ENCODE measurements at regions not wholly inside any gene's neighbourhood (a gene's known extent, or its start where the extent isn't known, plus 50 kb on each side); places are given as distances from the start of the nearest gene placed in this dataset.

- Histone ChIP-seq H3K27ac (ENCODE audit: low read depth, low read length, poor library complexity, severe bottlenecking) (no peak overlapping the region), H3K4me3 (ENCODE audit: low read depth, low read length, poor library complexity, severe bottlenecking) (no peak overlapping the region), H3K27me3 (replicated peaks; ENCODE audit: insufficient read depth, low read depth, low read length, poor library complexity) (peaks cover 4% of the 10 kb centered on the region), H3K36me3 (ENCODE audit: insufficient read depth, low read length, poor library complexity, severe bottlenecking) (no peaks in the 10 kb centered on the region), H3K9me3 (ENCODE audit: low read depth, low read length, poor library complexity, severe bottlenecking) (peaks cover 4% of the 10 kb centered on the region), H3K4me1 (ENCODE audit: insufficient read depth, low read length, poor library complexity, severe bottlenecking) (no peaks in the 10 kb centered on the region)
- no peak for DNase-seq (ENCODE audit: low spot score)
- CTCF ChIA-PET: no interaction called here
- TF ChIP-seq, protein P1, sequence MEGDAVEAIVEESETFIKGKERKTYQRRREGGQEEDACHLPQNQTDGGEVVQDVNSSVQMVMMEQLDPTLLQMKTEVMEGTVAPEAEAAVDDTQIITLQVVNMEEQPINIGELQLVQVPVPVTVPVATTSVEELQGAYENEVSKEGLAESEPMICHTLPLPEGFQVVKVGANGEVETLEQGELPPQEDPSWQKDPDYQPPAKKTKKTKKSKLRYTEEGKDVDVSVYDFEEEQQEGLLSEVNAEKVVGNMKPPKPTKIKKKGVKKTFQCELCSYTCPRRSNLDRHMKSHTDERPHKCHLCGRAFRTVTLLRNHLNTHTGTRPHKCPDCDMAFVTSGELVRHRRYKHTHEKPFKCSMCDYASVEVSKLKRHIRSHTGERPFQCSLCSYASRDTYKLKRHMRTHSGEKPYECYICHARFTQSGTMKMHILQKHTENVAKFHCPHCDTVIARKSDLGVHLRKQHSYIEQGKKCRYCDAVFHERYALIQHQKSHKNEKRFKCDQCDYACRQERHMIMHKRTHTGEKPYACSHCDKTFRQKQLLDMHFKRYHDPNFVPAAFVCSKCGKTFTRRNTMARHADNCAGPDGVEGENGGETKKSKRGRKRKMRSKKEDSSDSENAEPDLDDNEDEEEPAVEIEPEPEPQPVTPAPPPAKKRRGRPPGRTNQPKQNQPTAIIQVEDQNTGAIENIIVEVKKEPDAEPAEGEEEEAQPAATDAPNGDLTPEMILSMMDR (conservative IDR thresholded peaks at IDR 0.05; ENCODE audit: low read depth, low read length): no peak
- no peak for TF ChIP-seq EZH2 (IDR thresholded peaks at IDR 0.05; ENCODE audit: borderline replicate concordance, low read depth, low read length, poor library complexity, severe bottlenecking)
- BruUV-seq (replicated peaks): no TSS peak
- POLR2A ChIA-PET (ENCODE audit: low non-redundant PET): no interaction called here
- intact Hi-C loops (cut with micrococcal nuclease; ENCODE audit: unreplicated experiment): no loop called here
These were observed 60.6 kb upstream of the LOXL4 start for GRCh38 chr10:98328640-98329039.

- Histone ChIP-seq H3K4me1 (ENCODE audit: insufficient read depth, low read length, poor library complexity, severe bottlenecking) (no peaks in the 10 kb centered on the region), H3K9me3 (ENCODE audit: low read depth, low read length, poor library complexity, severe bottlenecking) (peaks cover 4% of the 10 kb centered on the region), H3K27ac (ENCODE audit: low read depth, low read length, poor library complexity, severe bottlenecking) (no peak overlapping the region), H3K4me3 (ENCODE audit: low read depth, low read length, poor library complexity, severe bottlenecking) (no peak overlapping the region), H3K36me3 (ENCODE audit: insufficient read depth, low read length, poor library complexity, severe bottlenecking) (no peaks in the 10 kb centered on the region), H3K27me3 (replicated peaks; ENCODE audit: insufficient read depth, low read depth, low read length, poor library complexity) (peaks cover 4% of the 10 kb centered on the region)
- no TSS peak for BruUV-seq (replicated peaks)
- DNase-seq (ENCODE audit: low spot score): no peak
- POLR2A ChIA-PET (ENCODE audit: low non-redundant PET): no interaction called here
- CTCF ChIA-PET: no interaction called here
- intact Hi-C loops (cut with micrococcal nuclease; ENCODE audit: unreplicated experiment): no loop called here
- TF ChIP-seq EZH2 (IDR thresholded peaks at IDR 0.05; ENCODE audit: borderline replicate concordance, low read depth, low read length, poor library complexity, severe bottlenecking): no peak
- TF ChIP-seq, protein P1 (conservative IDR thresholded peaks at IDR 0.05; ENCODE audit: low read depth, low read length): no peak
These were observed 60.2 kb upstream of the LOXL4 start for GRCh38 chr10:98328163-98328562.

DNA sequence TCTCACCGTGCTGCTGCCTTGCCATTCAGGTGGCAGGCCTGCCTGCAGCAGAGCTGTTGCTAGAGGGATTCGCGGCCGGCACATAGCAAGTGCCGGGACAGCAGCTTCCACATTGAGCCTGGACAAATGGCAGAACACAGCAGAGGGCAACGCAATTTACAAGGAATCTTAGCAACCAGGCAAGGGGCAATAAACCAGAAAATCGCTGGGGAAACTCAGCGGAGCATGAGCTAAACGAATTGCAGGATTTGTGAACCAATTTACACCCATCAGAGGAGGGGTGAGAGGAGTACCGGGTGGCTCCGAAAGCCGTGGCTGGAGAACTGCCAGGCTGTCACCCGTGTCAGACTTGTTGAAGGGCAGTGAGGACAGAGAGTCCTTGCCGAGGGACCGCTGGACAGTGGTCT is 58.6 kb upstream of the LOXL4 start:
- no peak for DNase-seq (ENCODE audit: low spot score)
- H3K27ac ChIP-seq (ENCODE audit: low read depth, low read length, poor library complexity, severe bottlenecking): no peak overlapping the region
- intact Hi-C loops (cut with micrococcal nuclease; ENCODE audit: unreplicated experiment): no loop called here
- POLR2A ChIA-PET (ENCODE audit: low non-redundant PET): no interaction called here
- peaks cover 4% of the 10 kb centered on the region for H3K27me3 ChIP-seq (replicated peaks; ENCODE audit: insufficient read depth, low read depth, low read length, poor library complexity)
- H3K36me3 ChIP-seq (ENCODE audit: insufficient read depth, low read length, poor library complexity, severe bottlenecking): no peaks in the 10 kb centered on the region
- CTCF ChIA-PET: no interaction called here
- TF ChIP-seq EZH2 (IDR thresholded peaks at IDR 0.05; ENCODE audit: borderline replicate concordance, low read depth, low read length, poor library complexity, severe bottlenecking): no peak
- TF ChIP-seq, protein P1 (conservative IDR thresholded peaks at IDR 0.05; ENCODE audit: low read depth, low read length): no peak
- peaks cover 4% of the 10 kb centered on the region for H3K9me3 ChIP-seq (ENCODE audit: low read depth, low read length, poor library complexity, severe bottlenecking)
- H3K4me1 ChIP-seq (ENCODE audit: insufficient read depth, low read length, poor library complexity, severe bottlenecking): no peaks in the 10 kb centered on the region
- BruUV-seq (replicated peaks): no TSS peak
- no peak overlapping the region for H3K4me3 ChIP-seq (ENCODE audit: low read depth, low read length, poor library complexity, severe bottlenecking)
